WTC11 (cell line): ENCODE measurements at regions not wholly inside any gene's neighbourhood (a gene's known extent, or its start where the extent isn't known, plus 50 kb on each side); places are given as distances from the start of the nearest gene placed in this dataset.

Experiments used
- ATAC-seq: fragments of 200-7000 bp; cut with Tn5 transposase; 2 replicates; pipeline ENCODE4 v1.10.0; 2021; ENCODE audit warnings: mild to moderate bottlenecking, moderate library complexity
- CTCF ChIA-PET: fragments of 300-600 bp; sonication (Branson Sonifier 250); formaldehyde crosslinking; loops from one replicate; lab custom pipeline; 2021; ENCODE audit warnings: antibody characterized with exemption; lab: Charles Lee
- POLR2A ChIA-PET: fragments of 350-600 bp; sonication (Branson Sonifier 250); formaldehyde crosslinking; loops from one replicate; lab custom pipeline; 2021; ENCODE audit warnings: antibody characterized with exemption; lab: Charles Lee
- DNase-seq: peaks from one replicate; pipeline ENCODE4 v3.0.0; 2021; ENCODE audit warnings: low spot score
- H3K27ac Mint-ChIP-seq: 2 replicates; pipeline ENCODE4 v1.8.0; 2021; ENCODE audit warnings: mixed read lengths
- H3K27me3 Mint-ChIP-seq: 2 replicates; pipeline ENCODE4 v1.8.0; 2021; ENCODE audit warnings: low read depth, mild to moderate bottlenecking, moderate library complexity, mixed read lengths
- H3K36me3 Mint-ChIP-seq: 2 replicates; pipeline ENCODE4 v1.8.0; 2021; ENCODE audit warnings: mixed read lengths
- H3K4me1 Mint-ChIP-seq: 2 replicates; pipeline ENCODE4 v1.8.0; 2022; ENCODE audit warnings: mixed read lengths
- H3K4me3 Mint-ChIP-seq: 2 replicates; pipeline ENCODE4 v1.8.0; 2021; ENCODE audit warnings: mild to moderate bottlenecking, moderate library complexity, mixed read lengths
- H3K9me3 Mint-ChIP-seq: 2 replicates; pipeline ENCODE4 v1.8.0; 2021; ENCODE audit warnings: mixed read lengths
- ATF1 ChIP-seq: sonication (generic); formaldehyde crosslinking; IDR thresholded peaks from 2 replicates; pipeline ENCODE4 v1.8.1; 2023; ENCODE audit warnings: mild to moderate bottlenecking, moderate library complexity, missing genetic modification reagents
- ATF3 ChIP-seq: sonication (generic); formaldehyde crosslinking; conservative IDR thresholded peaks from 2 replicates; pipeline ENCODE4 v1.8.1; 2022; ENCODE audit warnings: mild to moderate bottlenecking, missing genetic modification reagents
- EMX1 ChIP-seq: fragments of 250-450 bp; sonication (Bioruptor Pico); IDR thresholded peaks from 2 replicates; pipeline ENCODE4 v1.8.0; 2021; ENCODE audit warnings: mild to moderate bottlenecking
- ESRRA ChIP-seq: sonication (generic); formaldehyde crosslinking; IDR thresholded peaks from 2 replicates; pipeline ENCODE4 v1.8.1; 2022; ENCODE audit warnings: mild to moderate bottlenecking, missing genetic modification reagents, borderline replicate concordance
- FOXP1 ChIP-seq: sonication (generic); formaldehyde crosslinking; IDR thresholded peaks from 2 replicates; pipeline ENCODE4 v1.8.0; 2022; ENCODE audit warnings: missing genetic modification reagents, mild to moderate bottlenecking, moderate library complexity, borderline replicate concordance
- GTF2I ChIP-seq: fragments of 250-450 bp; sonication (Bioruptor Pico); conservative IDR thresholded peaks from 2 replicates; pipeline ENCODE4 v1.4.0; 2021; ENCODE audit warnings: mild to moderate bottlenecking
- HMGA2 ChIP-seq: fragments of 250-450 bp; sonication (Bioruptor Pico); IDR thresholded peaks from 2 replicates; pipeline ENCODE4 v1.4.0; 2021; ENCODE audit warnings: mild to moderate bottlenecking, moderate library complexity
- JAZF1 ChIP-seq: fragments of 250-450 bp; sonication (Bioruptor Pico); IDR thresholded peaks from 2 replicates; pipeline ENCODE4 v1.9.0; 2021; ENCODE audit warnings: moderate library complexity, mild to moderate bottlenecking, inconsistent platforms
- MYBL2 ChIP-seq: sonication (generic); formaldehyde crosslinking; IDR thresholded peaks from 2 replicates; pipeline ENCODE4 v1.8.1; 2023; ENCODE audit warnings: mild to moderate bottlenecking, moderate library complexity, missing genetic modification reagents
- NFYB ChIP-seq: sonication (generic); formaldehyde crosslinking; conservative IDR thresholded peaks from 2 replicates; pipeline ENCODE4 v1.8.0; 2022; ENCODE audit warnings: low read depth, missing genetic modification reagents
- NR3C1 ChIP-seq: sonication (generic); formaldehyde crosslinking; conservative IDR thresholded peaks from 2 replicates; pipeline ENCODE4 v1.8.1; 2023; ENCODE audit warnings: low read depth, mild to moderate bottlenecking, missing genetic modification reagents
- TEAD4 ChIP-seq: sonication (generic); formaldehyde crosslinking; IDR thresholded peaks from 2 replicates; pipeline ENCODE4 v1.8.0; 2022; ENCODE audit warnings: mild to moderate bottlenecking, missing genetic modification reagents
- TP53 ChIP-seq: sonication (generic); formaldehyde crosslinking; IDR thresholded peaks from 2 replicates; pipeline ENCODE4 v1.8.1; 2023; ENCODE audit warnings: mild to moderate bottlenecking, missing genetic modification reagents
- USF2 ChIP-seq: sonication (generic); formaldehyde crosslinking; IDR thresholded peaks from 2 replicates; pipeline ENCODE4 v1.8.1; 2023; ENCODE audit warnings: mild to moderate bottlenecking, missing genetic modification reagents, moderate library complexity
- ZNF121 ChIP-seq: sonication (generic); formaldehyde crosslinking; IDR thresholded peaks from 2 replicates; pipeline ENCODE4 v1.8.0; 2023; ENCODE audit warnings: missing genetic modification reagents
- ZNF219 ChIP-seq: sonication (generic); formaldehyde crosslinking; IDR thresholded peaks from 2 replicates; pipeline ENCODE4 v1.8.0; 2023; ENCODE audit warnings: missing genetic modification reagents, mild to moderate bottlenecking, borderline replicate concordance
- ZNF423 ChIP-seq: fragments of 250-450 bp; sonication (Bioruptor Pico); IDR thresholded peaks from 2 replicates; pipeline ENCODE4 v2.1.2; 2022; ENCODE audit warnings: mild to moderate bottlenecking, moderate library complexity
- ZNF512 ChIP-seq: sonication (generic); formaldehyde crosslinking; IDR thresholded peaks from 2 replicates; pipeline ENCODE4 v1.8.1; 2022; ENCODE audit warnings: missing genetic modification reagents, borderline replicate concordance
- TF ChIP-seq, protein P1 (sequence below): sonication (generic); formaldehyde crosslinking; IDR thresholded peaks from 2 replicates; pipeline ENCODE4 v1.8.1; 2022; ENCODE audit warnings: low read depth, mild to moderate bottlenecking, moderate library complexity, missing genetic modification reagents, borderline replicate concordance
- TF ChIP-seq, protein P2 (sequence below): sonication (generic); formaldehyde crosslinking; IDR thresholded peaks from 2 replicates; pipeline ENCODE4 v1.8.1; 2023; ENCODE audit warnings: mild to moderate bottlenecking, missing genetic modification reagents, borderline replicate concordance

DNA sequence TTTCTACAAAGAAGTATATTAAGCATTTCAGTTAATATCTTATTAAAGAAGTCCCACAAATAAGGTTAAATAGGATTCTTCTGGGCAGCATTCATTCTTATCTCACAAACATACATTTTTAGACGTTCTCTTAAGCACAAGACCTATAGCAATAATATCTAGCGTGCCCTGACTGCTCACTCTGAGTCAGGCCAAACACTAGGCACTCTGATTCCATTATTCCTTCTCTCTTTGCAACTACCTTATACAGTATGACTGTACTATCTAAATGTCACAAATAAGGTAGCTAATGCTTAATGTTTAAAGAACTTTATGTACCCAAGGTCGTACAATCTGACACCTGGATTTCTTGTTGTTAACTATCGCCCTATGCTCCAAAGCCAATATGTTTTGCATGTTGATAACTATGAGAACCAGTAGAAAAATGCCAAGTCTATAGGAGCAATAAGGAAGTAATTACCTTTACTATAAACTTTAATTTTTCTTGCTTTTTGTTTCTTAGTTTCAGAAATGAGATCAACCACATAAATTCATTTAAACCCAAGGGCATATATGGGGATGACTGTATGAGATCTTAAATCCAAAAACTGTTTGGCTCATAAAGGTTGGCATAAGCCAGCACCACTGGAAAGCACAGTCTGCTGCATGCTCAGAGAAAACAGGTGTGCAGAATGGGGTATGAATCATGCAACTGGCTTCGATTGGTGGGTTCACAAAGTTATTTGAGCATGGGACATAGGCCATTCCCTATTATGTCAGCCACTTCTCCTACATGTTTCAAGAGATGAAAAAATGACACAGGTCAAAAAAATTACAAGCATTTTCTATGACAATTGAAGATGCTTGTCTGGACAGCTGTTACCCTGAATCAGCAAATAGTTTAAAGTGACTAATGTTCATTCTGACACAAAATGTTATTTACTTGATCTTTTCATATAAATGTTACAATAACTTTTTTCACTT is 352.0 kb downstream of the IRS1 start:
- ChIA-PET CTCF (no interaction called here), POLR2A (interaction anchor here (0.5 to 1.1 kb wide), 2 partner anchors 112 to 408 kb away, joined by 3 to 4 read pairs; no protein-coding TSS in a partner anchor)
- Mint-ChIP-seq H3K9me3 (peaks cover 6% of the 10 kb centered on the region), H3K27me3 (no peaks in the 10 kb centered on the region), H3K27ac (no peak overlapping the region), H3K4me1 (peaks cover 12% of the 10 kb centered on the region), H3K36me3 (peaks cover 5% of the 10 kb centered on the region), H3K4me3 (no peak overlapping the region)
- DNase-seq = no peak
- ATAC-seq = no peak
- TF ChIP-seq USF2 (CRISPR knock-in tag) (no peak), ZNF219 (CRISPR knock-in tag) (no peak), FOXP1 (CRISPR knock-in tag) (no peak), TEAD4 (no peak), TP53 (no peak), ATF3 (CRISPR knock-in tag) (no peak), GTF2I (CRISPR knock-in tag) (no peak), MYBL2 (no peak), NR3C1 (CRISPR knock-in tag) (no peak), ZNF423 (CRISPR knock-in tag) (no peak), NFYB (CRISPR knock-in tag) (no peak), ESRRA (CRISPR knock-in tag) (no peak), EMX1 (no peak), ATF1 (CRISPR knock-in tag) (no peak), ZNF121 (CRISPR knock-in tag) (no peak), HMGA2 (no peak), ZNF512 (CRISPR knock-in tag) (no peak), JAZF1 (no peak)
- TF ChIP-seq, protein P1, sequence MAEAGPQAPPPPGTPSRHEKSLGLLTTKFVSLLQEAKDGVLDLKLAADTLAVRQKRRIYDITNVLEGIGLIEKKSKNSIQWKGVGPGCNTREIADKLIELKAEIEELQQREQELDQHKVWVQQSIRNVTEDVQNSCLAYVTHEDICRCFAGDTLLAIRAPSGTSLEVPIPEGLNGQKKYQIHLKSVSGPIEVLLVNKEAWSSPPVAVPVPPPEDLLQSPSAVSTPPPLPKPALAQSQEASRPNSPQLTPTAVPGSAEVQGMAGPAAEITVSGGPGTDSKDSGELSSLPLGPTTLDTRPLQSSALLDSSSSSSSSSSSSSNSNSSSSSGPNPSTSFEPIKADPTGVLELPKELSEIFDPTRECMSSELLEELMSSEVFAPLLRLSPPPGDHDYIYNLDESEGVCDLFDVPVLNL (CRISPR knock-in tag) = no peak
- TF ChIP-seq, protein P2, sequence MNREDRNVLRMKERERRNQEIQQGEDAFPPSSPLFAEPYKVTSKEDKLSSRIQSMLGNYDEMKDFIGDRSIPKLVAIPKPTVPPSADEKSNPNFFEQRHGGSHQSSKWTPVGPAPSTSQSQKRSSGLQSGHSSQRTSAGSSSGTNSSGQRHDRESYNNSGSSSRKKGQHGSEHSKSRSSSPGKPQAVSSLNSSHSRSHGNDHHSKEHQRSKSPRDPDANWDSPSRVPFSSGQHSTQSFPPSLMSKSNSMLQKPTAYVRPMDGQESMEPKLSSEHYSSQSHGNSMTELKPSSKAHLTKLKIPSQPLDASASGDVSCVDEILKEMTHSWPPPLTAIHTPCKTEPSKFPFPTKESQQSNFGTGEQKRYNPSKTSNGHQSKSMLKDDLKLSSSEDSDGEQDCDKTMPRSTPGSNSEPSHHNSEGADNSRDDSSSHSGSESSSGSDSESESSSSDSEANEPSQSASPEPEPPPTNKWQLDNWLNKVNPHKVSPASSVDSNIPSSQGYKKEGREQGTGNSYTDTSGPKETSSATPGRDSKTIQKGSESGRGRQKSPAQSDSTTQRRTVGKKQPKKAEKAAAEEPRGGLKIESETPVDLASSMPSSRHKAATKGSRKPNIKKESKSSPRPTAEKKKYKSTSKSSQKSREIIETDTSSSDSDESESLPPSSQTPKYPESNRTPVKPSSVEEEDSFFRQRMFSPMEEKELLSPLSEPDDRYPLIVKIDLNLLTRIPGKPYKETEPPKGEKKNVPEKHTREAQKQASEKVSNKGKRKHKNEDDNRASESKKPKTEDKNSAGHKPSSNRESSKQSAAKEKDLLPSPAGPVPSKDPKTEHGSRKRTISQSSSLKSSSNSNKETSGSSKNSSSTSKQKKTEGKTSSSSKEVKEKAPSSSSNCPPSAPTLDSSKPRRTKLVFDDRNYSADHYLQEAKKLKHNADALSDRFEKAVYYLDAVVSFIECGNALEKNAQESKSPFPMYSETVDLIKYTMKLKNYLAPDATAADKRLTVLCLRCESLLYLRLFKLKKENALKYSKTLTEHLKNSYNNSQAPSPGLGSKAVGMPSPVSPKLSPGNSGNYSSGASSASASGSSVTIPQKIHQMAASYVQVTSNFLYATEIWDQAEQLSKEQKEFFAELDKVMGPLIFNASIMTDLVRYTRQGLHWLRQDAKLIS (CRISPR knock-in tag) = no peak
